Fibroblast of pulmonary artery (primary cell): ENCODE measurements at regions not wholly inside any gene's neighbourhood (a gene's known extent, or its start where the extent isn't known, plus 50 kb on each side); places are given as distances from the start of the nearest gene placed in this dataset.

Source experiments
- DNase-seq: peaks from one replicate; pipeline ENCODE4 v3.0.0-alpha.2; 2010; ENCODE audit warnings: low read depth
- H3K4me3 ChIP-seq: replicated peaks from 2 replicates; pipeline ENCODE4 v1.5.1; 2011; ENCODE audit warnings: low read depth, mild to moderate bottlenecking, control low read depth, low read length, moderate library complexity
- TF ChIP-seq, protein P1 (sequence below): IDR thresholded peaks from 2 replicates; pipeline ENCODE4 v1.5.1; 2011; ENCODE audit warnings: mild to moderate bottlenecking, control low read depth, low read length, inconsistent platforms; ENCODE audit errors: missing control alignments

DNA sequence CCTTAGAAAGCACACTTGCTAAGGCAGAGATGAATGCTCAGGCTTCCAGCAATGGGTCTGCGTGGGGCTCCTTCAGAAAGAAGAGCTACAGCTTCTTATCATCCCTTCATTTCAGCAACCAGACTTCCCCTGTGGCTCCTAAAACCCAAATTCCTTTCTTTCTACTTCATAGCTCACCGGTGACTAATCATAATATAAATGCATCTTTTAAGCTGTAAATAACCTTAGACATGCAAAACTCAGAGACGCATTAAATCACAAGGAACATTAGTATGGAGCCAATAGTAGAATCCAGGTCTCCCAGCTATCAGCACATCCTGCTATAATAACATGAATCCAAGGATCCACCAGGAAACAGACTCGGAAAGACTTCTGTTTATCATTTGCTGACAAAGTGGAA lies 375.6 kb downstream of the COG6 start:
- DNase-seq: peak; percentile 76
- no peak overlapping the region for H3K4me3 ChIP-seq
- TF ChIP-seq, protein P1, sequence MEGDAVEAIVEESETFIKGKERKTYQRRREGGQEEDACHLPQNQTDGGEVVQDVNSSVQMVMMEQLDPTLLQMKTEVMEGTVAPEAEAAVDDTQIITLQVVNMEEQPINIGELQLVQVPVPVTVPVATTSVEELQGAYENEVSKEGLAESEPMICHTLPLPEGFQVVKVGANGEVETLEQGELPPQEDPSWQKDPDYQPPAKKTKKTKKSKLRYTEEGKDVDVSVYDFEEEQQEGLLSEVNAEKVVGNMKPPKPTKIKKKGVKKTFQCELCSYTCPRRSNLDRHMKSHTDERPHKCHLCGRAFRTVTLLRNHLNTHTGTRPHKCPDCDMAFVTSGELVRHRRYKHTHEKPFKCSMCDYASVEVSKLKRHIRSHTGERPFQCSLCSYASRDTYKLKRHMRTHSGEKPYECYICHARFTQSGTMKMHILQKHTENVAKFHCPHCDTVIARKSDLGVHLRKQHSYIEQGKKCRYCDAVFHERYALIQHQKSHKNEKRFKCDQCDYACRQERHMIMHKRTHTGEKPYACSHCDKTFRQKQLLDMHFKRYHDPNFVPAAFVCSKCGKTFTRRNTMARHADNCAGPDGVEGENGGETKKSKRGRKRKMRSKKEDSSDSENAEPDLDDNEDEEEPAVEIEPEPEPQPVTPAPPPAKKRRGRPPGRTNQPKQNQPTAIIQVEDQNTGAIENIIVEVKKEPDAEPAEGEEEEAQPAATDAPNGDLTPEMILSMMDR: no peak

DNA sequence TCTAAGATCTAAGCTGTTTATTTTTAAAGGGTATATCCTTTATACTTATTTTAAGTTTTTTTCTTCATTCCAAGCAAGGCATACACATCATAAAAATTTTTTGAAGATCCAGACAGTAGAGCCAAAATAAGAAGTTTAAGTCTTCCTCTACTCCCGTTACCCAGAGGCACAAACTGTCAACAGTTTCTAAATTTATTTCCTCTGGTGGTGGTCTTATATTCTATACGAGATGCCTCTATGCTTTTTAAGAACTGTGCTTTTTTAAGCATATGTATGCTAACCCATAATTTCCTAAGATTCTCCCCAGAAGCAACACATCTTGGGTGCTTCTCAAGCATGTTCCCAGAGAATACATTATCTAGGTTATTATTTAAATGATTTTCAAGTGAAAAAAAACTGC lies 383.6 kb downstream of the COG6 start:
- TF ChIP-seq, protein P1: no peak
- no peak for DNase-seq
- no peak overlapping the region for H3K4me3 ChIP-seq

DNA sequence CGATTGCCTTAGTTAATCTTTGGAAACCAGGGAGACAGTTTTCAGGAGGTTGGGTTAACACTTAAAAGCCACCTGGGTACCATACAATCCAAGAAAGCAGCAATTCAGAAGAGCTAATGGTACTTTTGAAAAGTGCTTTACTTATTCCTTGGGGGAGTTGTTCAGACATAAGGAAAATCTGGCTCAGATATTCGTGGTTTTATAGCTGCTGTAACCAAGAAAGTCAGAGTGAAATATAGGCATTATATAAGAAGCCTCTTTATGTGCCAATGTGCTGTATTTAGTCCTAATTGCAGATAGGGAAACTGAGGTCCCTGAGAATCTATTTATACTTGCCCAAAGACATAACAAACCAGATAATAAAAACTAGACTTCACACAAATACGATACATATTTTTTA lies 387.5 kb downstream of the COG6 start:
- TF ChIP-seq, protein P1: no peak
- H3K4me3 ChIP-seq: no peak overlapping the region

DNA sequence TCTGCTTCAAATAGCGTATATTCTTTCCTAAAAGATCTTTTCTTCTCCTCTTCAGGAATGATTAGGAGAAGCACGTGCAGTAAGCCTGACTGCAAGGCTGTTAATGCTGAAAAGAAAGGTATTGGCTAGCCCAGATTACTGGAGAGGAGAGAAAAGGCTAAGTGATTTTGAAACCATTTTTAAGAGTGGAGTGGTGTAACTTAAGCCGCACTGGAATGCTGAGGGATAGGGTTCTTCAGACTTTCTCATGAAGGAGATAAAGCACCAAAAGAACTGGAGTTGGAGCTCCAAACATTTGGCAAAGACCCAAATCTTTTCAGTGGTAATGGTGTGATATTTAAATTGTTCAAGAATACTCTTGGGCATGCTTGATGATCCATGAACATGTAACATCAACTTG lies 388.3 kb downstream of the COG6 start:
- H3K4me3 ChIP-seq: no peak overlapping the region
- no peak for DNase-seq
- TF ChIP-seq, protein P1: no peak

More for the DNA sequence above, 387.5 kb downstream of the COG6 start:
- no peak for DNase-seq

DNA sequence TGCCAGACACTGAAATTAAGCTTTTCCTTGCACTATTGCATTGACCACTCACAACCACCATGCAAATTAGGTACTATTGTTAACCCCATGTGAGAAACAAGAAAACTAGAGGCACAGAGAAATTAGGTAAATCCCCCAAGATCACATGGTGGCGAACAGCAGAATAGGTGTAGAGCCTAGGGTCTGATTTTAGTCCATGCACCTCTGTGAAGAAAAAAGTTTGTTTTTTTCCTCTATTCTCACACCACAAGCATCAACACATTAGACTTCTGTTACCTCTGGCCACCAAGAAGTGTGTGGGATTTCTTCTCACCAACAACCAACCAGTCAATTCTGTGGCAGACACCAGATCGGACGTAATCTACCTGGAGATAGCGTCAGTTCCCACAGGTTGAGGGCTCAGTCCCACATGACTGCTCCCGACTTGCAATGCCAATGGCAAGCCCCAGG lies 391.9 kb downstream of the COG6 start:
- no peak for DNase-seq
- TF ChIP-seq, protein P1: no peak
- H3K4me3 ChIP-seq: no peak overlapping the region

DNA sequence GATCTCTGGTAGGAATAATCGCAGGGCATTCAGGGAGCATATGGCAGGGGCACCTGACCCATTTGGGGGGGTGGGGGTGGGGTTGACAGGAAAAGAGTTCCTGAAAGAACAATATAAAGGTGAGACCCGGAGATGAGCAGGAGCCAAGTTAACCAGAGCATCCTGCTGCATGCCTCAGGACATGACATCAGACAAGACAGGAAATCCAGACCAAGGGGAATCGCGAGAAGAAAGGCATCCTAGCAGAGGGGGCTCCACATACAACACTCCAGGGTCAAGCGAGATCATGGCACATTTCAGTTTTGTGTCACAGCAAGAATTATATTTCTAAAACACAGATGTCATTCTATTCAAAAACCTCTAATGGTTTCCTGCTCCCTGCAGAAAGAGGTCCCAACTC lies 393.1 kb downstream of the COG6 start:
- no peak overlapping the region for H3K4me3 ChIP-seq
- no peak for DNase-seq
- TF ChIP-seq, protein P1: no peak

DNA sequence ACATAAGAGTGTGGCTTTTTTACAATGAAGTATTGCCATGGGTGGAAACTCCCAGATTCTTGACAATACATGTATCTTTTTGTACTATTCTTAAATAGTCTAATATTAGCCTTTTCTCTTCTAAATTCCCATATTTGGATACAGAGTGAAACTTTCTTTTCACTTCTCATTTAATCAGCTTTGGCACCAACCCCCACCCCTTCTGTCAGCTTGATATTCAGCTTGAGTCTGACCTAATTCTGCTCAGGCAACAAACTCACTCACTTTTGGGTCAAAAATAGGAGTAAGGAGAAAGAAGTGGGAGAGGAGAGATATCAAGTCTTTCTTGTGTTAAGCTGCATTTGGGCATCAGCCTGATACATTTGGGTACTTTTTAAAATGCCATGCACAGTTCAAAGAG lies 397.5 kb downstream of the COG6 start:
- H3K4me3 ChIP-seq: no peak overlapping the region
- no peak for DNase-seq
- TF ChIP-seq, protein P1: no peak
